Psoas muscle (tissue), 7 donors: ENCODE measurements at regions not wholly inside any gene's neighbourhood (a gene's known extent, or its start where the extent isn't known, plus 50 kb on each side); places are given as distances from the start of the nearest gene placed in this dataset.

Source experiments
- ATAC-seq, 4 donors: fragments of 200-7000 bp; cut with Tn5 transposase; one replicate each; pipeline ENCODE4 v1.9.1; 2020; ENCODE audit warnings: moderate library complexity in 3 of 4, mild to moderate bottlenecking in 2 of 4
- DNase-seq, 2 donors: peaks; one replicate each; pipeline ENCODE4 v3.0.0-alpha.2; 2020
- H3K27ac ChIP-seq: fragments of 200-600 bp; one replicate; pipeline ENCODE4 v1.8.0; 2022
- H3K27me3 ChIP-seq, 3 donors: fragments of 200-600 bp in 1 of 3; one replicate each; pipeline versions ENCODE4 v1.6.1 to v1.8.0; 2013 to 2022; ENCODE audit warnings: low read length in 2 of 3, mild to moderate bottlenecking in 2 of 3, moderate library complexity in 1 of 3; ENCODE audit not compliant: insufficient read depth in 3 of 3
- H3K36me3 ChIP-seq, 2 donors: fragments of 200-600 bp in 1 of 2; one replicate each; pipeline versions ENCODE4 v1.6.1 to v1.8.0; 2013 to 2022; ENCODE audit warnings: low read depth in 1 of 2, mild to moderate bottlenecking in 1 of 2, moderate library complexity in 1 of 2; ENCODE audit not compliant: insufficient read depth in 1 of 2
- H3K4me1 ChIP-seq: fragments of 200-600 bp; one replicate; pipeline ENCODE4 v1.8.0; 2022
- H3K4me3 ChIP-seq: fragments of 200-600 bp; one replicate; pipeline ENCODE4 v1.8.0; 2022; ENCODE audit warnings: mild to moderate bottlenecking
- H3K9me3 ChIP-seq: fragments of 200-600 bp; one replicate; pipeline ENCODE4 v1.8.0; 2022
- WGBS, 3 donors: extraction: QIAGEN DNeasy Blood & Tissue Kit; methylation state at CpG; one replicate each; pipeline versions ENCODE4 v1.1.6 to v1.1.7; 2013; 5-methylcytosine and 5-hydroxymethylcytosine counted together
- intact Hi-C, 2 donors: fragments of 100-400 bp; cut with DNase I; formaldehyde crosslinking; loops; one replicate each; pipeline versions ENCODE4 v1.11.0 to v1.14.2; 2022
- TF ChIP-seq, protein P1 (sequence below): fragments of 200-600 bp; IDR thresholded peaks from one replicate; pipeline ENCODE4 v1.8.0; 2022; ENCODE audit warnings: antibody characterized with exemption
- donor health status: healthy with polysubstance abuse.
- donor health status: DM: no; HTN: no; CAD: no; lungs with moderate emphysema.
- donor health status: Bipolar disorder and iron deficiency.
- donor health status: healthy.
- donor health status: DM: yes; HTN: yes; CAD: no.
- donor health status: DM: no; HTN: no; CAD: no.
- donor health status: DM: yes; HTN: yes; CAD: no.

- TF ChIP-seq, protein P1, sequence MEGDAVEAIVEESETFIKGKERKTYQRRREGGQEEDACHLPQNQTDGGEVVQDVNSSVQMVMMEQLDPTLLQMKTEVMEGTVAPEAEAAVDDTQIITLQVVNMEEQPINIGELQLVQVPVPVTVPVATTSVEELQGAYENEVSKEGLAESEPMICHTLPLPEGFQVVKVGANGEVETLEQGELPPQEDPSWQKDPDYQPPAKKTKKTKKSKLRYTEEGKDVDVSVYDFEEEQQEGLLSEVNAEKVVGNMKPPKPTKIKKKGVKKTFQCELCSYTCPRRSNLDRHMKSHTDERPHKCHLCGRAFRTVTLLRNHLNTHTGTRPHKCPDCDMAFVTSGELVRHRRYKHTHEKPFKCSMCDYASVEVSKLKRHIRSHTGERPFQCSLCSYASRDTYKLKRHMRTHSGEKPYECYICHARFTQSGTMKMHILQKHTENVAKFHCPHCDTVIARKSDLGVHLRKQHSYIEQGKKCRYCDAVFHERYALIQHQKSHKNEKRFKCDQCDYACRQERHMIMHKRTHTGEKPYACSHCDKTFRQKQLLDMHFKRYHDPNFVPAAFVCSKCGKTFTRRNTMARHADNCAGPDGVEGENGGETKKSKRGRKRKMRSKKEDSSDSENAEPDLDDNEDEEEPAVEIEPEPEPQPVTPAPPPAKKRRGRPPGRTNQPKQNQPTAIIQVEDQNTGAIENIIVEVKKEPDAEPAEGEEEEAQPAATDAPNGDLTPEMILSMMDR, result no peak
- H3K9me3 ChIP-seq, result no peaks in the 10 kb centered on the region
- WGBS, 3 donors, result 83 to 85% (median 84%) methylated on average over 4 of the region's 4 CpGs
Observed at GRCh38 chr19:31781542-31781941, 432.3 kb upstream of the TSHZ3 start.

GRCh38 chr19:31783592-31783991, 434.4 kb upstream of the TSHZ3 start:
- no peak for DNase-seq
- no peaks in the 10 kb centered on the region for H3K9me3 ChIP-seq
- 31 to 48% (median 35%) methylated on average over 9 of the region's 9 CpGs for WGBS, 3 donors
- intact Hi-C loops, result no loop called here
- H3K4me1 ChIP-seq, result no peaks in the 10 kb centered on the region
- no peak for ATAC-seq
- TF ChIP-seq, protein P1, result no peak
- no peak overlapping the region for H3K27ac ChIP-seq
- no peaks in the 10 kb centered on the region for H3K36me3 ChIP-seq
- H3K4me3 ChIP-seq, result no peak overlapping the region
- no peaks in the 10 kb centered on the region for H3K27me3 ChIP-seq

More at GRCh38 chr19:31781542-31781941, 432.3 kb upstream of the TSHZ3 start:
- no peaks in the 10 kb centered on the region for H3K36me3 ChIP-seq
- no peaks in the 10 kb centered on the region for H3K4me1 ChIP-seq
- no peaks in the 10 kb centered on the region for H3K27me3 ChIP-seq
- intact Hi-C loops, result no loop called here
- H3K4me3 ChIP-seq, result no peak overlapping the region
- DNase-seq, result no peak
- no peak overlapping the region for H3K27ac ChIP-seq
- ATAC-seq, result no peak

- Histone ChIP-seq H3K9me3 (peaks cover 2% of the 10 kb centered on the region), H3K36me3 (no peaks in the 10 kb centered on the region), H3K27me3 (no peaks in the 10 kb centered on the region), H3K4me3 (no peak overlapping the region), H3K27ac (no peak overlapping the region), H3K4me1 (no peaks in the 10 kb centered on the region)
- whole genome bisulfite sequencing, 3 donors, result 20 to 25% (median 23%) methylated on average over 3 of the region's 3 CpGs
- ATAC-seq, result no peak
- no peak for DNase-seq
- intact Hi-C loops, result no loop called here
- TF ChIP-seq, protein P1, result no peak
Observed at GRCh38 chr19:31784671-31785101, 435.4 kb upstream of the TSHZ3 start.

- WGBS, 3 donors, result 59% methylated on average over 4 of the region's 4 CpGs
- Histone ChIP-seq H3K4me3 (no peak overlapping the region), H3K36me3 (no peaks in the 10 kb centered on the region), H3K27ac (no peak overlapping the region), H3K4me1 (no peaks in the 10 kb centered on the region), H3K27me3 (no peaks in the 10 kb centered on the region), H3K9me3 (no peaks in the 10 kb centered on the region)
- TF ChIP-seq, protein P1, result no peak
- ATAC-seq (no peak), DNase-seq (no peak)
- intact Hi-C loops, result no loop called here
Observed at GRCh38 chr19:31801611-31802010, 452.4 kb upstream of the TSHZ3 start.

GRCh38 chr19:31803835-31804446, 454.7 kb upstream of the TSHZ3 start:
- WGBS, 3 donors, result 83 to 90% (median 84%) methylated on average over 6 of the region's 6 CpGs
- DNase-seq (no peak), ATAC-seq (no peak)

More at GRCh38 chr19:31803835-31804446, 454.7 kb upstream of the TSHZ3 start:
- no peak overlapping the region for H3K4me3 ChIP-seq
- H3K36me3 ChIP-seq, result no peaks in the 10 kb centered on the region
- intact Hi-C loops, result no loop called here
- TF ChIP-seq, protein P1, result no peak
- H3K27ac ChIP-seq, result no peak overlapping the region
- H3K27me3 ChIP-seq, result no peaks in the 10 kb centered on the region
- no peaks in the 10 kb centered on the region for H3K9me3 ChIP-seq
- no peaks in the 10 kb centered on the region for H3K4me1 ChIP-seq
